Cardiac muscle cell (in vitro differentiated cells and primary cell): ENCODE measurements at regions not wholly inside any gene's neighbourhood (a gene's known extent, or its start where the extent isn't known, plus 50 kb on each side); places are given as distances from the start of the nearest gene placed in this dataset.

ENCODE experiments used
- DNase-seq, 2 donors: peaks; one replicate each; pipeline versions ENCODE4 v3.0.0 to v3.0.0-alpha.2; 2010 to 2017; ENCODE audit warnings: low read depth in 1 of 2, low spot score in 1 of 2
- H3K27ac ChIP-seq: fragments of 200-600 bp; sonication (generic); 2 replicates; pipeline ENCODE4 v1.5.1; 2016
- H3K27me3 ChIP-seq: fragments of 200-600 bp; sonication (generic); 2 replicates; pipeline ENCODE4 v1.6.0; 2016; ENCODE audit warnings: control low read depth
- H3K36me3 ChIP-seq: fragments of 200-600 bp; sonication (generic); 2 replicates; pipeline ENCODE4 v1.5.1; 2016; ENCODE audit warnings: control low read depth
- H3K4me1 ChIP-seq: fragments of 200-600 bp; sonication (generic); 2 replicates; pipeline ENCODE4 v1.8.1; 2017; ENCODE audit warnings: low read depth, mild to moderate bottlenecking, mixed run types
- H3K4me3 ChIP-seq: fragments of 200-600 bp; sonication (generic); 2 replicates; pipeline ENCODE4 v1.5.1; 2016; ENCODE audit warnings: mild to moderate bottlenecking
- H3K9me3 ChIP-seq: fragments of 200-600 bp; sonication (generic); 2 replicates; pipeline ENCODE4 v1.5.1; 2017; ENCODE audit warnings: low read depth, mild to moderate bottlenecking, control low read depth
- CTCF ChIP-seq: IDR thresholded peaks from 2 replicates; pipeline ENCODE4 v1.5.1; 2012; ENCODE audit warnings: low read depth, mild to moderate bottlenecking, low read length

GRCh38 chr3:184511741-184512140 is 49.8 kb upstream of the EPHB3 start:
- H3K27me3 ChIP-seq: peaks cover 86% of the 10 kb centered on the region
- no peaks in the 10 kb centered on the region for H3K36me3 ChIP-seq
- H3K9me3 ChIP-seq: no peaks in the 10 kb centered on the region
- TF ChIP-seq CTCF: no peak
- H3K4me1 ChIP-seq: no peaks in the 10 kb centered on the region
- no peak overlapping the region for H3K4me3 ChIP-seq
- H3K27ac ChIP-seq: no peak overlapping the region
- DNase-seq: no peak
